ENCODE measurements at regions not wholly inside any gene's neighbourhood (a gene's known extent, or its start where the extent isn't known, plus 50 kb on each side); places are given as distances from the start of the nearest gene placed in this dataset.

- TF ChIP-seq CTCF (IDR thresholded peaks at IDR 0.05 in 2 of 3, conservative IDR thresholded peaks at IDR 0.05 in 1 of 3; ENCODE audit: borderline replicate concordance in 1 of 3, insufficient read depth in 1 of 3, low read depth in 2 of 3, low read length in 2 of 3) (no peak), MAX (IDR thresholded peaks at IDR 0.05) (no peak), FOSL1 (IDR thresholded peaks at IDR 0.05; ENCODE audit: low read depth) (no peak), ZNF274 (IDR thresholded peaks at IDR 0.05; ENCODE audit: low read depth, low read length) (no peak), SIN3A (IDR thresholded peaks at IDR 0.05; ENCODE audit: low read depth) (no peak), RAD21 (IDR thresholded peaks at IDR 0.05; ENCODE audit: low read depth) (no peak), ATF3 (IDR thresholded peaks at IDR 0.05) (no peak), POLR2A (IDR thresholded peaks at IDR 0.05; ENCODE audit: borderline replicate concordance, extremely low read depth, insufficient read depth, insufficient read length) (no peak), POLR2AphosphoS5 (IDR thresholded peaks at IDR 0.05; ENCODE audit: low read depth, low read length) (no peak), EZH2phosphoT487 (IDR thresholded peaks at IDR 0.05; ENCODE audit: borderline replicate concordance) (no peak)
Measured at GRCh38 chr13:73242515-73243015, 183.8 kb downstream of the KLF5 start.

All from HCT116 (cell line).